MCF 10A (cell line): ENCODE measurements at regions not wholly inside any gene's neighbourhood (a gene's known extent, or its start where the extent isn't known, plus 50 kb on each side); places are given as distances from the start of the nearest gene placed in this dataset.
"Not testable (repeated sequence)": the region's sequence is repeated elsewhere in the genome, so short reads cannot be mapped to it uniquely, and the experiment has no call there.

ENCODE experiments used
- BruUV-seq: library from RNA; stranded (reverse); fragments of 400-500 nt; replicated peaks from 2 replicates; lab custom pipeline; 2021; lab: Mats Ljungman, UMichigan
- CTCF ChIA-PET: fragments of 300-600 bp; sonication (Branson Sonifier 250); formaldehyde crosslinking; extraction: SDS; loops from one replicate; lab custom pipeline; 2021; ENCODE audit warnings: antibody characterized with exemption, inconsistent platforms; lab: Yijun Ruan, JAX
- POLR2A ChIA-PET: fragments of 300-600, 350-650 bp; sonication (Branson Sonifier 250); formaldehyde crosslinking; extraction: SDS; loops from one replicate; lab custom pipeline; 2020; ENCODE audit warnings: antibody characterized with exemption, inconsistent platforms; lab: Yijun Ruan, JAX
- DNase-seq: peaks from one replicate; pipeline ENCODE4 v3.0.0-alpha.2; 2018; ENCODE audit not compliant: unreplicated experiment
- H3K27ac Mint-ChIP-seq: one replicate; pipeline ENCODE4 v1.8.0; 2022; ENCODE audit warnings: mild to moderate bottlenecking, low read depth, mixed read lengths; ENCODE audit not compliant: unreplicated experiment
- H3K27me3 Mint-ChIP-seq: one replicate; pipeline ENCODE4 v1.8.0; 2022; ENCODE audit warnings: mixed read lengths; ENCODE audit not compliant: insufficient read depth, unreplicated experiment
- H3K36me3 Mint-ChIP-seq: one replicate; pipeline ENCODE4 v1.8.0; 2022; ENCODE audit warnings: mild to moderate bottlenecking, moderate library complexity, mixed read lengths; ENCODE audit not compliant: insufficient read depth, unreplicated experiment
- H3K4me1 Mint-ChIP-seq: one replicate; pipeline ENCODE4 v1.8.0; 2022; ENCODE audit warnings: mixed read lengths; ENCODE audit not compliant: insufficient read depth, unreplicated experiment
- H3K4me3 Mint-ChIP-seq: one replicate; pipeline ENCODE4 v1.8.0; 2022; ENCODE audit warnings: mild to moderate bottlenecking, moderate library complexity, mixed read lengths; ENCODE audit not compliant: unreplicated experiment
- H3K9me3 Mint-ChIP-seq: one replicate; pipeline ENCODE4 v1.8.0; 2022; ENCODE audit warnings: mixed read lengths; ENCODE audit not compliant: unreplicated experiment
- intact Hi-C: fragments of 100-400 bp; cut with micrococcal nuclease; formaldehyde crosslinking; loops from 2 replicates; pipeline ENCODE4 v1.14.1; 2022
- TF ChIP-seq, protein P1 (sequence below): fragments of 200-600 bp; IDR thresholded peaks from one replicate; pipeline ENCODE4 v1.8.0; 2022; ENCODE audit warnings: antibody characterized with exemption, mild to moderate bottlenecking; ENCODE audit not compliant: unreplicated experiment

DNA sequence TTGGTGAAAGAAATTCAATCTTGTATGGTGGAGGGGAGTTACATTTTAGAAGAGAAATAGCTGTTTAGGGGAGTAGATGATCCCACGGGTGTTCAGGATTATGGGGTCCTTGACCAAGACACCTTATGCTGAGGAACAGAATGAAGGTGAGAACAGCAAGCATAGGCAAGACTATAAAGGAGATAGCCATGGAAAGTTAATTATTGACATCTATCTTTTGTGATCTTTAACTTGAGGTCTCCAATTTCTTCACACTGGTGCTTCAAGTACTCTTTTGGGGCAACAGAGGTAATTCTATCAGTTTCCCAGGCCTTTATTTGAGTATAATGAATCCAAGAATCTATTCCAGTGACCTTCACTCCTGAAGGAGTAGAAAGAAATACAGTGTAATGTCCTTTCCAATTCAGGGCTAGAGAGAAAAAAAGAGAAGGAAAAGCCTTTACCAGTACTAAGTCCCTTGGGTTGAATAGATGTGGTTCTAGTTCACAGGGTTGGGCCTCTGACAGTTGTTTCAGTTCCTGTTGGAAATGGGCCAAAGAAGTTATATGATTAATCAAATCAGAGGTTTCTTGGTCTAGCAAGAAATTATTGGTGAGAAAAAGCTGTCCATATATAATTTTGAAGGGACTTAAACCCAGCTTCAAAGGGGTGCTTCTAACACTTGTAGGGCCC, 2104.1 kb upstream of the ACO1 start:
- peaks cover 8% of the 10 kb centered on the region for H3K9me3 Mint-ChIP-seq
- POLR2A ChIA-PET: interaction anchor here (0.6 kb wide), 1 partner anchor 24 kb away, joined by 3 read pairs; no protein-coding TSS in a partner anchor

DNA sequence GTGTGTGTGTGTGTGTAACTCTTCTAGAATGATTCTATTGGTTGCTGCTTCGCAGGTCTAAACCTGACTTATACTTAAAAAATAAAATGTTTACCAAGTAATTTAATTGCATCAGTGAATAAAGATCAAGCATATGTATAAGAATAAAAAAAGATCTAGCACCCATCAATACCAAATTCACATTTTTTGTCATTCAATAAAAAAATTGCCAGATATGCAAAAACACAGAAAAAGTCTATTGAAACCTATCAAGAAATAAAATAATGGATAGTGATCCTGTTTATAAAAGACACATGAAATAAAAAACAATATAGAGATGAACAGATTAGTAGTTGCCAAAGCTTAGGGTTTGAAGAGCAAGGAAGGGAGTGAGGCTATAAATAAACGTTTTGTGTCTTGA, 2095.0 kb upstream of the ACO1 start:
- intact Hi-C loops: no loop called here
- no peak for DNase-seq
- Mint-ChIP-seq H3K4me1 (no peaks in the 10 kb centered on the region), H3K36me3 (no peaks in the 10 kb centered on the region), H3K4me3 (no peak overlapping the region), H3K27me3 (peaks cover 16% of the 10 kb centered on the region), H3K27ac (no peak overlapping the region), H3K9me3 (no peaks in the 10 kb centered on the region)
- ChIA-PET POLR2A (no interaction called here), CTCF (no interaction called here)
- TF ChIP-seq, protein P1, sequence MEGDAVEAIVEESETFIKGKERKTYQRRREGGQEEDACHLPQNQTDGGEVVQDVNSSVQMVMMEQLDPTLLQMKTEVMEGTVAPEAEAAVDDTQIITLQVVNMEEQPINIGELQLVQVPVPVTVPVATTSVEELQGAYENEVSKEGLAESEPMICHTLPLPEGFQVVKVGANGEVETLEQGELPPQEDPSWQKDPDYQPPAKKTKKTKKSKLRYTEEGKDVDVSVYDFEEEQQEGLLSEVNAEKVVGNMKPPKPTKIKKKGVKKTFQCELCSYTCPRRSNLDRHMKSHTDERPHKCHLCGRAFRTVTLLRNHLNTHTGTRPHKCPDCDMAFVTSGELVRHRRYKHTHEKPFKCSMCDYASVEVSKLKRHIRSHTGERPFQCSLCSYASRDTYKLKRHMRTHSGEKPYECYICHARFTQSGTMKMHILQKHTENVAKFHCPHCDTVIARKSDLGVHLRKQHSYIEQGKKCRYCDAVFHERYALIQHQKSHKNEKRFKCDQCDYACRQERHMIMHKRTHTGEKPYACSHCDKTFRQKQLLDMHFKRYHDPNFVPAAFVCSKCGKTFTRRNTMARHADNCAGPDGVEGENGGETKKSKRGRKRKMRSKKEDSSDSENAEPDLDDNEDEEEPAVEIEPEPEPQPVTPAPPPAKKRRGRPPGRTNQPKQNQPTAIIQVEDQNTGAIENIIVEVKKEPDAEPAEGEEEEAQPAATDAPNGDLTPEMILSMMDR: no peak
- BruUV-seq: no TSS peak

More for the DNA sequence above, 2104.1 kb upstream of the ACO1 start:
- no peaks in the 10 kb centered on the region for H3K4me1 Mint-ChIP-seq
- no peak for DNase-seq
- CTCF ChIA-PET: no interaction called here
- intact Hi-C loops: no loop called here
- no peaks in the 10 kb centered on the region for H3K36me3 Mint-ChIP-seq
- no TSS peak for BruUV-seq
- H3K4me3 Mint-ChIP-seq: no peak overlapping the region
- no peak overlapping the region for H3K27ac Mint-ChIP-seq
- TF ChIP-seq, protein P1: no peak
- no peaks in the 10 kb centered on the region for H3K27me3 Mint-ChIP-seq

DNA sequence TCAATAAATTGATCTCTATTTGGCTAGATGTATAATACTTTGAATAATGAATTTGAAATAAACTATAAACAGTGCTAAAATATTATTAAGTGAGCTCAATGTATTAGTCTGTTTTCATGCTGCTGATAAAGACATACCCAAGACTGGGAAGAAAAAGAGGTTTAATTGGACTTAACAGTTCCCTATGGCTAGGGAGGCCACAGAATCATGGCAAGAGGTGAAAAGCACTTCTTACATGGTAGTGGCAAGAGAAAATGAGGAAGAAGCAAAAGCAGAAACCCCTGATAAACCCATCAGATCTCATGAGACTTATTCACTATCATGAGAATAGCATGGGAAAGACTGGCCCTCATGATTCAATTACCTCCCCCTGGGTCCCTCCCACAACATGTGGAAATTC, 2092.4 kb upstream of the ACO1 start:
- H3K4me3 Mint-ChIP-seq, H3K9me3 Mint-ChIP-seq, H3K27ac Mint-ChIP-seq, intact Hi-C loops, H3K36me3 Mint-ChIP-seq, POLR2A ChIA-PET, CTCF ChIA-PET, DNase-seq, H3K4me1 Mint-ChIP-seq, BruUV-seq: not testable (repeated sequence)
- H3K27me3 Mint-ChIP-seq: peaks cover 16% of the 10 kb centered on the region

DNA sequence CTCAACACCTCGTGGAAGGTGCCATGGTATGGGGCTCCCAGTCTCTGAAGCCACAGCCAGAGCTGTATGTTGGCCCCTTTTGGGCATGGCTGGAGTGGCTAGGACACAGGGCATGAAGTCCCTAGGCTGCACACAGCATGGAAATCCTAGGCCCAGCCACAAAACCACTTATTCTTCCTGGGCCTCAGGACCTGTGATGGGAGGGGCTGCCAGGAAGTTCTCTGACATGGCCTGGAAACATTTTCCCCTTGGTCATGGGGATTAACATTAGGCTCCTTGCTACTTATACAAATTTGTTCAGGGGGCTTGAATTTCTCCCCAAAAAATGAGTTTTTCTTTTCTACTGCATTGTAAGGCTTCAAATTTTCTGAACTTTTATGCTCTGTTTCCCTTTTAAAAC, 2091.2 kb upstream of the ACO1 start:
- POLR2A ChIA-PET: no interaction called here
- TF ChIP-seq, protein P1: no peak
- Mint-ChIP-seq H3K36me3 (no peaks in the 10 kb centered on the region), H3K4me1 (no peaks in the 10 kb centered on the region), H3K4me3 (no peak overlapping the region), H3K27ac (no peak overlapping the region), H3K9me3 (no peaks in the 10 kb centered on the region), H3K27me3 (peaks cover 11% of the 10 kb centered on the region)
- intact Hi-C loops: no loop called here
- DNase-seq: no peak
- no TSS peak for BruUV-seq
- CTCF ChIA-PET: no interaction called here
